Glomerular visceral epithelial cell (primary cell): ENCODE measurements at regions not wholly inside any gene's neighbourhood (a gene's known extent, or its start where the extent isn't known, plus 50 kb on each side); places are given as distances from the start of the nearest gene placed in this dataset.

Source experiments
- DNase-seq: peaks from one replicate; pipeline ENCODE4 v3.0.0-alpha.2; 2016; ENCODE audit errors: extremely low spot score

- DNase-seq, result peak; percentile 69
Observed at GRCh38 chr5:125134216-125135081, 388.0 kb upstream of the ZNF608 start.

DNA sequence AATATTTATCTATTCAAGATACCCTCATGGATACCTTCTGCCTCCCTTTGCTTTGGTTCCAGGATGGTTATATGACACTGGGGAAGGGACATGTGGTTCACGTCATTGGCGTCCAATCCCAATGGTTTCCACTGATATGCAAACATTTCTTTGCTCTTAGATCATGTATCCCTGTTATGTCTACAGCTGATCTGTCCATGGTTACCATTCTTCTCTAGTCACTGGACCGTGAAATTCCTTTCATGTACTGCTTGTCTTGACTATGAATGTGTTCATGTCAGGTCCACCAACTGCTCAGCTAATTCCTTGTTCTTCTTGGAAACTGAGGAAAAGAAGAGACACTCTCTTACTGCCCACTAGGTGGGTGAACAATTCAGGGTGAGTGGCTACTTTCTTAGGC, 391.1 kb upstream of the ZNF608 start:
- DNase-seq, result peak; percentile 72

DNA sequence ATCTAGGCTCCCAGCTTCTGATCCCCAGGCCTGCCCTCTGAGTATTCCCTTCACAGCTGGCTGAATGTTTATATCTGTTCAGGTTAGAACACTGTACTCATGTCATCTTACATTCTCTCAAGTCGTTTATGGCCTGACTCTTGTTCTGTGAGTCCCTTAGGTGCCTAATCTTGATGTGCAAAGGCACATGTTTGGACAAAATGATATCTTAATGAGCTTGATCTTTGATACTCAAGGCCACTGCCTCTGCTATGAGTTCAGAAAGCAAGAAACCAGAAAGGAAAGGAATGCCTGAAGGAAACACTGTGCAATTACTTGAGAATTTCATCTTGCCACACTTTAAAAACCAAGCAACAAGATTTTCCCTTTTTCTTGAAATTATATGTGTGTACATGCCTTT, 391.8 kb upstream of the ZNF608 start:
- no peak for DNase-seq

- DNase-seq, result no peak
Observed at GRCh38 chr5:125139590-125139989, 393.2 kb upstream of the ZNF608 start.

GRCh38 chr5:125140220-125140619, 393.8 kb upstream of the ZNF608 start:
- no peak for DNase-seq

DNA sequence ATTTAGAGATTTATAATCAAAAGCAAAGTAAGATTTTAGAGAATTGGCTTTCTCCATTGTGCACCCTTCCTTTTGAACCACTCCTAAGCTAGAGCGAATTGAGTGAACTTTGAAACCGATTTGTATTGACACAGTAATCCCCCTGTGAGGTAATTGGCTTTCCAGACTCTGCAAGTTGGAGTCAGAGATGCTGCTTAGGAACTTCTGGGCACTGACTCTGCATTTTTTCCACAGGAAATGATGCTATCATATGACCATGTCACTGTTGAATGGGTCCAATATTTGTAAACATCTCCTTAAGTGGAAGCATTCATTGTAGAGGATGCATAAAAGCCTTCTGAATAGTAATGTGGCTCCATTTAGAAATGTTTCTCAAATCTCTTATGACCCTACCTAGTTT, 394.4 kb upstream of the ZNF608 start:
- no peak for DNase-seq

GRCh38 chr5:125142458-125142857, 396.0 kb upstream of the ZNF608 start:
- DNase-seq, result no peak

DNA sequence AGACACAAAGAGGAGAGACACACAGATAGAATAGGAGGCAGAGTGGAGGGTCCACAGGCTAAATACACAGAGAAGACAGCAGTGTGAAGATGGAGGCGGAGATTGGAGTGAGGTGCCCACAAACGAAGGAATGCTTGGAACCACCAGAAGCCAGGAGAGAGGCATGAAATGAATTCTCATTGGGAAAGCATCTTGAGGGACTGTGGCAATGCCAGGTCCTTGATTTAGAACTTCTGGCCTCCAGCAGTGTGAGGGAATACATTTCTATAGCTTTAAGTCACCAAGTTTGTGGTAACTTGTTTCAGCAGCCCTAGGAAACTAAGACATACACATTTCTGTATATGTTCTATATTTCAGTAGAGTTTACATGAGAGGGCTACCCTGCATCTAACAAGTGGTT, 396.6 kb upstream of the ZNF608 start:
- DNase-seq, result no peak

GRCh38 chr5:125148076-125148475, 401.6 kb upstream of the ZNF608 start:
- no peak for DNase-seq

DNA sequence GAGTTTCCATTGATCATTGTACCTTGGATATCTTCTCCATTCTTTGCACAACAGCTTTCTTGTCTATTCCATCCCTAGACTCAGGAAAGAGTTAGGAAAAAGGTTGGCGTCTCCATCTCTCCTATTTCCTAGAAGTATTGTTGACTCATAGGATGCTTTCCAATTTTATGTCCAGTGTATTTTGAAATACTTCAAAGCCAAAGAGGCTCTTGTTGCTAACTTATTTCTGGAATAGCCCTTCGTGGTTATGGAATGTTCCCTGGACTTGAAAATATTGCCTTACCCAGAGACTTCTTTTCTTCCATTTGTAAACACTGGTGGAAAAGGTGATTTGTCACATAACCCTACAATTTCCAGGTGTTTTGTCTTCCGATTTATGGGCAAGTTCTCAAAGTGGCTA, 402.3 kb upstream of the ZNF608 start:
- no peak for DNase-seq

- no peak for DNase-seq
Observed at GRCh38 chr5:125149110-125149509, 402.7 kb upstream of the ZNF608 start.

GRCh38 chr5:125149527-125149926, 403.1 kb upstream of the ZNF608 start:
- no peak for DNase-seq

GRCh38 chr5:125150041-125150669, 403.7 kb upstream of the ZNF608 start:
- DNase-seq, result no peak

DNA sequence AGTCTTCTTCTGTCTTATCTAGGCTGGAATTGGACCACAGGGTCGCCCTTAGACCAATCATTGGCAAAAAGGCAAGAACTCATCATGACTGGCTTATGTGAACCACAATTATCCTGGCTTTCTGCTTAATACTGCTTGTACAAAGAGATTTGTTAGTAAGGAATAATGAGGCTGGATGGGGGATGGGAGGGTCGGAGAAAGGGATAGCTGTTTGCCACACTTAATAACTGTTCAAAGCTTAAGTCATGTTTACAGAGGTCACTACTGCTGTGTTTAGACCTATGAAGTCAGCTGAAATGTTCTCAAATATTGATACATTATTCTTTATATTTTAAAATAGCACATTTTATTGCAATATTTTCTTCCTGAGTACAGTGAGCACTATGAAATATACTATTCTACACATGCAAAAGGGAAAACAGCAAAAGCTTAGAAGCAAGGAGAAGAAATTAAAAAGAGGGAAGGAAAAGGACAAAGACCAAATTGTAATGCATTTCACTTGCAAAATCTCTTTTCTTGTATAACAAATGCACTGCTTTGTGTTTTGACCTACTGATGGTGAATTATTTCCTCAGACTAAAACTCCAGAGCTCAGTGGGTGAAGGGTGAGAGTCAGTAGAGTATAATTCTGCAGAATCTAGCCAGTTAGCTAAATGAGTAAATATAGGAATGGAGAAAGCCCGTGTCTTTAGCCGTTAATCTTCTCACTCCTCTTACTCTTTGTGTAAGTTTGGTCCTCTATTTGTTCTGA, 404.9 kb upstream of the ZNF608 start:
- no peak for DNase-seq

DNA sequence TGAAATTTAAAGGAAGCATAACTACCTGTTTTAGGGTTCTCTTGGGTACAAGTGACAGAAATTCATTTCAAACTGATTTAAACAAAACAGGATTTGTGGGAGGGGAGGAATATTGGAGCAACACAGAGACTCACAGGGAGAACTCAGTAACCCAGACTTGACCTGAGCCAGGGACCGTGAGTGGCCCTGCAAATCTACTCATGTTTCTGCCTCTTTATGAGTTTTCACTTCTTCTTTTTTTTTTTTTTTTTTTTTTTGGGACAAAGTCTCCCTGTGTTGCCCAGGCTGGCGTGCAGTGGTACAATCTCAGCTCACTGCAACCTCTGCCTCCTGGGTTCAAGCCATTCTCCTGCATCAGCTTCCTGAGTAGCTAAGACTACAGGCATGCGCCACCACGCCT, 405.6 kb upstream of the ZNF608 start:
- no peak for DNase-seq

- DNase-seq, result no peak
Observed at GRCh38 chr5:125152461-125153189, 406.2 kb upstream of the ZNF608 start.

GRCh38 chr5:125153231-125153630, 406.8 kb upstream of the ZNF608 start:
- no peak for DNase-seq

DNA sequence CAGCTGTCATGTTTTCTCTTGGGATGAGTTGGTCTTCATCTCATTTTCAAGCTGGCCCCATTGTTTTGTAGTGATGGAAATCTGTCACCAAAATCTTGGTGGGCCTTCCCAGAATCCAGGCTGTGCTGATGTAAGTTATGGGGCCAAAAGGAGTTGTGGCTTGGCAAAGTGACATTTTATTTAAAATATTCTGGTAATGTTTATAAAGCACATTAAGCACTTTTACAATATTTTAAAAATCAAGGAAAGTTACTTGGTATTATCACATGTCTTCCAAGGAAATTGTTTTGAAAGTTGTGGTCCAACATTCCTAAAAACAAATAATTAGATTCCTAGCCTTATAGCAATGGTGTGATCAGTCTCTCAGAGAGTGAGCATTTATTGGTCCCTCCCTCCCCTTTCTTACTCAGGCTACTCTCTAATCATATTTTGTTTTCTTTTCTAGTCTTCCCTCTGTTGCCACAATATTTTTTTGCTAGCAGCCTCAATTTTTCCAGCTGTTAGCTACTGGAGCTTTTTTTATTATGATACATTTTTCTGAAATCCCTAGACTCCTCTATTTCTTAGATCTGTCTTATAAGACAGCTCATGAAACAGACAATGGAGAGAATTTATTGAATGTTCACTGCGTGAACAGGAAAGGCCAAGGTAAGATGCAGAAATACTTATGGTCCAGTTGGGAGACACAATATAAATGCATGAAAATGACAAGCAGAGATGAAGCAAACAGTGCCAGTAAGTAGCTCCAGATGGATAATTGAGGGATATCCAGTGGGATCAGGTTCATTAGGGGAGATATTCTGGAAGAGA, 408.1 kb upstream of the ZNF608 start:
- no peak for DNase-seq

- DNase-seq, result peak; percentile 57
Observed at GRCh38 chr5:125160787-125161502, 414.5 kb upstream of the ZNF608 start.

GRCh38 chr5:125162714-125163113, 416.3 kb upstream of the ZNF608 start:
- DNase-seq, result no peak
